DMS53 treated with DMSO at 0.1 percent for 48 hours (cell line): ENCODE measurements at regions not wholly inside any gene's neighbourhood (a gene's known extent, or its start where the extent isn't known, plus 50 kb on each side); places are given as distances from the start of the nearest gene placed in this dataset.
A peak's percentile ranks its signal among the peaks of the same experiment; 100 is the strongest.

Experiments used
- DNase-seq: peaks from one replicate; lab custom pipeline; 2025; ENCODE audit not compliant: unreplicated experiment; lab: John Stamatoyannopoulos, UW

- DNase-seq, result no peak
Observed at GRCh38 chr2:144333143-144333555, 186.8 kb downstream of the ZEB2 start.

GRCh38 chr2:144332356-144333142 is 187.4 kb downstream of the ZEB2 start:
- peak; percentile 23 for DNase-seq

- DNase-seq, result no peak
Observed at GRCh38 chr2:144331674-144332355, 188.1 kb downstream of the ZEB2 start.

GRCh38 chr2:144330951-144331673 is 188.8 kb downstream of the ZEB2 start:
- DNase-seq, result no peak

DNA sequence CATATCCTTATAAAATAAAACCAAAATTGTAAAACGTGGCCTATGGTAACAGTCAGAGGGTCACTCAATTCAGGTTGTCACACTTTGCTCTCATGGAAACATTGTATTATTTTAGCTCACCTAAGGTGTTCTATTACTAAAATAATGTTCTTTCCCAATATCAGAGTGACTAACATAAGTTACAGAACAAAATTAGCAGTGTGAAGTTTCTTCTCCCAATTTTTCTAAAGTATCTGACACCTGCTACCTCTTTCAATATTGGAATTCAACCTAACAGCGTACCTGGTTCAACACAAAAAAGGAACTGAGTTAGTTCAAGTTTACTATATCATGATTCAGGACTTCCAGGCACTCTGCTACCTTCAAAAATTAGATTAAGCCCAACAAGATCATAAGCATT is 190.4 kb downstream of the ZEB2 start:
- no peak for DNase-seq

DNA sequence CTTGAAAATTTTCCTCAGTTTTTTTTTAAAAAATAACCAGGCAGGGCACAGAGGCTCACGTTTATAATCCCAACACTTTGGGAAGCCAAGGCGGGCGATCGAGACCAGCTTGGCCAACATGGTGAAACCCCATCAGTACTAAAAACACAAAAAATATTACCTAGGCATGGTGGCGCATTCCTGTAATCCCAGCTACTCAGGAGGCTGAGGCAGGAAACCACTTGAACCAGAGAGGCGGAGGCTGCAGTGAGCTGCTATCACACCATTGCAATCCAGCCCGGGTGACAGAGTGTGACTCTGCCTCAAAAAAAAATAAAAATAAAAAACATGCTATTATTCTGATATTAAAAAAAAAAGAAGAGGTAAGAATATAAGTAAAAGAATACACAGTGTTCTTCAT is 191.0 kb downstream of the ZEB2 start:
- DNase-seq, result no peak

DNA sequence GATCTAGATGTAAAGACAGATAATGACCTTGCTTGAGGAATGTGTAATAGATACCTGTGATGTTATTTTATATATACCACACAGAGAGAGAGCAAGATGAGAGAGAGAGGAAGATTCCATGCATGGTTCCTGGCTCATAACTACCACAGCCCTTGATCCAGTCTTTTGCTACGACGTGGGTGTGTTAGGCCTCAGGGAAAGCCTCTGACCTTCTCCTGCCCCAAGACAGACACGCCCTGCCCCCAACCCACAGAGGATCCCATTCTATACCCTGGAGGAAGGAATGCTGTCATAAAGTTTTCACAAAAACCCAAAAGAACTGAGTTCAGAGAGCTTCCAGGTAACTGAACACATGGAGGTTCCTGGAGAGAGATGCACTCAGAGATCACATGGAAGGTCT is 193.1 kb downstream of the ZEB2 start:
- DNase-seq, result no peak

GRCh38 chr2:144325086-144325485 is 194.8 kb downstream of the ZEB2 start:
- DNase-seq, result no peak

DNA sequence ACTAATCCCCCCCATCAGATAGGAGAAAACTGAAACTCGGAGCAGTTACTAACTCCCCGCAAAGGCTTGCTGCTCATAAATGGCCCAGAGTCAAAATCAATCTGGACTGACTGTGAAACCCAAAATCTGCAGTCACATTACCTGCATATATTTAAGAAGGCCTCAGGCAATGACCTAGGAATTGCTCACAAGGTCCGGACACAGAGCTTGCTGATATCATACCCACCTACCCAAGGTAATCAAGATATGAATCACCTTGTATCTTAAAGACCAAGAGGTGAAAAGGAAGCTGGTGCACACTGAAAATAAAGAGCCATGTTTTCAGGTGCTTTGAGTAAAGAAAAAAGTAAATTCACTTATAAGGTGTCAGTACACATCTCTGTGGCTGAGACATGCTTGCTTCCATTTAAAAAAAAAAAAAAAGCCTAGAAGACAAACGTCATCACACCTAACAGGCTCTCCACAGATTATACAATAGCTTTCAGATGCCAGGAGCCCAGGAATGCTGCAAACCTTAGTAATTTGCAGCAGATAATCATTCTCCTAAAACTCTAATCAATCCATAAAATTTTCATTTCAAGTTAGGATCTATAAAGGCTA is 195.4 kb downstream of the ZEB2 start:
- no peak for DNase-seq

GRCh38 chr2:144323946-144324345 is 196.0 kb downstream of the ZEB2 start:
- DNase-seq, result no peak

DNA sequence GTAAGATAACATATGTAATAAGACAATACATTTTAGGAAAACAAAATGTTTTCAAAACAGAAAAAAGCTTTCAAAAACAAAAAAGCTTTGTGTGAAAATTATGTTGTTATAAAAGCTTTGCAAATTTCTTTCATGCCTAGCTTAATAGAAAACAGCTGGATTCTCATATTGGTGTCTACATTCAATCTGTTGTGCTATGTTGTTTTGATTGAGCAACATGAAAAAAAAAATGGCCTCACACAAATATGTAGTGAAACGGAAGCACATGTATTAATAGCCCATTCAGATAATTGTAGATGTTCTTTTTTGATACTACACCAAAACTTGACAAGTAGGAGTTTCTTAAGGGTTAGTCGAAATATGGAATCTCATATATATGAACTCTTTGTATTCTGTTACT is 197.5 kb downstream of the ZEB2 start:
- DNase-seq, result no peak

- no peak for DNase-seq
Observed at GRCh38 chr2:144320491-144320890, 199.4 kb downstream of the ZEB2 start.

DNA sequence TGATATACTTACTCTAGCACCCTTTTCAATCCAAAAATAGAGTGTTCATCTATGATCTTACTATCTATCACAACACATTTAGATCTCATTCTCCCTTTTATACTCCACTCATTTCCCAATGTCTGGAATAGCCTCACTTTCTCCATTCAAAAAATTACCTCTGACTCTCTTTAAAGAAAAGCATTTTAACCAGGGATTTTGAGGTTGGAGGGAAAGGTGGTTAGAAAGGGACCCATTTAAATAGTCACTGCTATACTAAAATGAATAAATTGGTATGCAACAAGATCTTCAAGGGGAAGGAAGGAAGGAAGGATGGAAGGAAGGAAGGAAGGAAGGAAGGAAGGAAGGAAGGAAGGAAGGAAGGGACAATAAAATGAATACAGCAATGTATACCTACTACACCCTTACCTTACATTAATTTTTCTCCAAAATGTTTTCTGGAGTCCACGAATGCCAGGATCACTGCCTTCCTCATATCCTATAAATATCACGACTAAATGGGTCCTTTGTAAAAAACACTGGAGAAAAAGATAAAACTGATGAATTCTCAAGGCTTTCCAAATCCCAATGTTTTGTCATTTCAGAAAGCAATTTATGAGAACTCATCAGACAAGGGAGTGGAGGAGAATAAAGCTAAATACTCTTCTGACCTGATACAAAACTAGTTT is 202.7 kb downstream of the ZEB2 start:
- no peak for DNase-seq

DNA sequence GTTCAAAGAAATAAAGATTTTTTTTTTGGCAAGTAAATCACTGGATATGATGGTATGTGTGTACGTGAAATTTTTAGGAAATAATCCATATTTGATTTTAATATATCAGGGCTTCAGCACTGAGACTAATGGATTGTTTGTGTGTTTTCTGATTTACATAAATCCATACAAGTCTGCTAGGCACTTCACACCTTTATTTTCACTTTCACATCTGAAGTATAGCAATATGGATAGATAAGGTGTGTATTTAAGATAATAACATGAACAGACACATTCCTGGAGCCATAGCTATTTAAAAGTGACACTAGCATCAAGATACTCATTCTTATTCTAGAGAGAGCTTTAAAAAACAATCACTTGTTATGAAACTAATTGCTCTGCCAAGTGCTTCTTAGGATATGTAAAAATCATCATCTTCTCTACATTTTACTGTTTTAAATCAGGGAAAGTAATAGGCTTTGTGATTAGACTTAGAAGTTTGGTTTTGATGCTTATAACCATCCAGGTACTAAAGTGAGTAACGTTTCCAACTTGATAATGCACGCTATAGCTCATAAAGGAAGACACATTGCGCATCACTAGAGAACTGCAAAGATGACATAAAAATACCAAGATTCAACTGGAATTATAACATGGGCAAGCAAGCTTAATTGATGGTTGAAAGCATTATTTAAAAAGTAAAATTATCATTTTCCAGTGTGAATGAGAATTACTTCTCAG is 208.9 kb downstream of the ZEB2 start:
- DNase-seq, result no peak

GRCh38 chr2:144310484-144310883 is 209.4 kb downstream of the ZEB2 start:
- DNase-seq, result no peak

DNA sequence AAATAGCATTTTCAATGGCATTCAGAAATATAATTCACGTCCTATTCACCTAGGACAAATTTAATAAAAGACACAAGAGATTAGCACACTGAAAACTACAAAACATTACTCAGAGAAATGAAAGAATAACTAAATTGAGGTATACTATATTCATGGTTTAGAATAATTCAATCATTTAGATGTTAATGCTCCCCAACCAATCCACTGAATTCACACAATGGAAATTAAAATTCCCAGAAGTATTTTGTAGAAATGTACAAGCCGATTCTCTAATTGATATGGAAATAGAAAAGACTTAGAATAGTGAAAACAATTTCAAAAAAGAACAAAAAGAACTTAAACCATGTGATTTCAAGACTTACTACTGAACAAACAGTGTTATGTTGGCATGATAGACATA is 212.2 kb downstream of the ZEB2 start:
- no peak for DNase-seq

DNA sequence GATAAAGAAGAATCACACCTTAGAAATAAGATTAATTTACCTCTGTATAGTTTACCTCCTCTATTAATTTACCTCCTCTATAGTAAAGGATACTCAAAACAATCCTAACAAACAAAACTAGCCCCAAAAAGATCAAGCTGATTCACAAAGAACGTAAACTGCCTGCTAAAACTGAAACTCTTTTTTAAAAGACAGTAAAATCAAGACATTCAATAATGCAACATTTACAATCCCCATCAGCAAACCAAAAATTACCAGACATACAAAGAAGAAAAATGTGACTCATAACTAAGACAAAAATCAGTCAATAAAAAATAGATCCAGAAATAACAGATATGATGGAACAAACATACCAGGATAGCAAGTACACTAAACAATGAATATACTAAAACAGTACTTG is 215.7 kb downstream of the ZEB2 start:
- DNase-seq, result no peak

- DNase-seq, result no peak
Observed at GRCh38 chr2:144300632-144301031, 219.3 kb downstream of the ZEB2 start.

DNA sequence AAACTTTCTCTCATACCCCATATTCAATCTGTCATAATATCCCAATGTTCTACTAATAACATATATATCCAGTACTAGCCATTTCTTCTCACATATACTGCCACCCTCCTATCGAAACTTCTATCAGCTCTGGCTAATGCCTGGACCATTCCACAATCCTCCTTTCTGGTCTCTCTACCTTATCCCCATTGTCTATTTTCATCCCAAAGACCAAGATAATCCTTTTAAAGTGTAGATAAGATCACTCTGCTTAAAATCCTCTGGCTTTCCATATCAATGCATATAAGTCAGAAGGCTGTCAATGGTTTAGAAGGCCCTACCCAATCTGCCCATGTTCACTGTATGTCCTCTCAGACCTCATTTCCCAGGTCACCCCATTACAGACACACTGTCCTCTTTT is 229.6 kb downstream of the ZEB2 start:
- no peak for DNase-seq

DNA sequence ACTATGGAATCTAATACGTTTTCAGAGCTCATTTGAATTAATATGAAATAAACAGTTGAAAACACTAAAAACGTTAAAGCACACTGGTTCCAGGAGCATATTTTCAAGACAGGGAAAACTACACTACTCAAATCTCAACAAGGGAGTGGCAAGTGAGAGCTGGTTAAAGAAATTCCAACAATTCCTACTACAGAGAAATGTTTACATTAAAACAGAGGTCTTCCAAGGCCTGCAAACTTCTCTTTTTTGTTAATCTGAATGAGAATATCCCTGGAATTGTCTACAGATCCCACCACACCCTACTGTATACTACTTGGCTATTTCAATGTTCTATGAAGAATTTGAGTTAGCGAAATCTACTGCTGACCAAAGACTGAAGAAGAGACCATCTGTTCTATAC is 231.5 kb downstream of the ZEB2 start:
- no peak for DNase-seq
